Activated CD4-positive, alpha-beta memory T cell treated with anti-CD3 and anti-CD28 coated beads, Interleukin-2, amount 10 ng/mL, durations not matched to agents 7 days and 5 days (primary cell): ENCODE measurements at regions not wholly inside any gene's neighbourhood (a gene's known extent, or its start where the extent isn't known, plus 50 kb on each side); places are given as distances from the start of the nearest gene placed in this dataset.
"Not testable (repeated sequence)": the region's sequence is repeated elsewhere in the genome, so short reads cannot be mapped to it uniquely, and the experiment has no call there.

Experiments used
- CTCF ChIA-PET: fragments of 350-600 bp; sonication (Branson Sonifier 250); formaldehyde crosslinking; loops from one replicate; lab custom pipeline; 2021; ENCODE audit warnings: antibody characterized with exemption, inconsistent platforms; lab: Charles Lee
- POLR2A ChIA-PET: fragments of 350-600 bp; sonication (Branson Sonifier 250); formaldehyde crosslinking; loops from one replicate; lab custom pipeline; 2021; ENCODE audit warnings: antibody characterized with exemption; lab: Charles Lee
- DNase-seq: peaks from one replicate; pipeline ENCODE4 v3.0.0-alpha.2; 2020
- H3K27ac Mint-ChIP-seq: one replicate; pipeline ENCODE4 v1.8.0; 2021; ENCODE audit warnings: mild to moderate bottlenecking, mixed read lengths
- H3K27me3 Mint-ChIP-seq: one replicate; pipeline ENCODE4 v1.8.0; 2021; ENCODE audit warnings: mixed read lengths
- H3K36me3 Mint-ChIP-seq: one replicate; pipeline ENCODE4 v1.8.0; 2021; ENCODE audit warnings: low read depth, mixed read lengths
- H3K4me1 Mint-ChIP-seq: one replicate; pipeline ENCODE4 v1.8.0; 2021; ENCODE audit warnings: mixed read lengths
- H3K4me3 Mint-ChIP-seq: one replicate; pipeline ENCODE4 v1.8.0; 2021; ENCODE audit warnings: mild to moderate bottlenecking, mixed read lengths
- H3K9me3 Mint-ChIP-seq: one replicate; pipeline ENCODE4 v1.8.0; 2021; ENCODE audit warnings: mixed read lengths

GRCh38 chr20:56689318-56689717, 60.2 kb downstream of the TFAP2C start:
- Mint-ChIP-seq H3K9me3 (no peaks in the 10 kb centered on the region), H3K4me1 (no peaks in the 10 kb centered on the region), H3K27ac (no peak overlapping the region), H3K4me3 (no peak overlapping the region), H3K27me3 (no peaks in the 10 kb centered on the region), H3K36me3 (no peaks in the 10 kb centered on the region)
- CTCF ChIA-PET, result no interaction called here
- POLR2A ChIA-PET, result no interaction called here
- no peak for DNase-seq

DNA sequence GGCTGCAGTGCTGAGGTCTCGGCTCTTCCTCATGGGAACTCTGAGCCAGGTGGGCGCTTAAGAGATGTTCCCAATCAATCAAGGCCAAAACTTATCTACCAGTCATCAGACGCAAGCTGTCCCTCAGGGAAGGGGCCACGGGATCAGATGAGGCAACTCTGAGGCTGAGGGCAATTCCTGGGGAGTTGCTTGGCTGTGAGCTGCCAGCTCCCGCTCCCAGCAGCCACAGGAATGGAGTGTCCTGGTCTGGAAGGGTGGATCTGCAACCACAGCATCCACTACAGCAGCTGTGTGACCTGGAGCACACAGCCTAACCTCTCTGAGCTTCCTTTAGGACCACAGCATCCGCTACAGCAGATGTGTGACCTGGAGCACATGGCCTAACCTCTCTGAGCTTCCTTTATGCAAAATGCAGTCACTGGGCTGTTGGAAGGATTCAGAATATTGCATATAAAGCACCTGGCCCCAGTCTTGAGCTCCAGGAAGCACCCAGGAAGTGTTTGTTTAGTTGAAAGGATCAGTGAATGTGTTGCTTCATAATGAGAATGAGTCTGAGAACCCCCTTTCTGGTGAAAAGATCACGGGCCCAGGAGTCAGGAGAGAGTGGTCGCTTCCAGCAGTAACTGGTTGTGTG, 60.9 kb downstream of the TFAP2C start:
- H3K9me3 Mint-ChIP-seq, result no peaks in the 10 kb centered on the region
- H3K27ac Mint-ChIP-seq, result no peak overlapping the region
- CTCF ChIA-PET, result no interaction called here
- no peaks in the 10 kb centered on the region for H3K4me1 Mint-ChIP-seq
- no peaks in the 10 kb centered on the region for H3K36me3 Mint-ChIP-seq
- H3K27me3 Mint-ChIP-seq, result no peaks in the 10 kb centered on the region
- no peak overlapping the region for H3K4me3 Mint-ChIP-seq
- no peak for DNase-seq
- POLR2A ChIA-PET, result no interaction called here

GRCh38 chr20:56690531-56691175, 61.5 kb downstream of the TFAP2C start:
- H3K4me3 Mint-ChIP-seq, result no peak overlapping the region
- no peak for DNase-seq
- POLR2A ChIA-PET, result no interaction called here
- H3K36me3 Mint-ChIP-seq, result no peaks in the 10 kb centered on the region
- H3K27ac Mint-ChIP-seq, result no peak overlapping the region
- no peaks in the 10 kb centered on the region for H3K4me1 Mint-ChIP-seq
- H3K9me3 Mint-ChIP-seq, result no peaks in the 10 kb centered on the region
- no peaks in the 10 kb centered on the region for H3K27me3 Mint-ChIP-seq
- CTCF ChIA-PET, result no interaction called here

- no peaks in the 10 kb centered on the region for H3K27me3 Mint-ChIP-seq
- no peaks in the 10 kb centered on the region for H3K36me3 Mint-ChIP-seq
- no peaks in the 10 kb centered on the region for H3K9me3 Mint-ChIP-seq
- no peak overlapping the region for H3K27ac Mint-ChIP-seq
- no peak overlapping the region for H3K4me3 Mint-ChIP-seq
- DNase-seq, result no peak
- POLR2A ChIA-PET, result no interaction called here
- H3K4me1 Mint-ChIP-seq, result no peaks in the 10 kb centered on the region
- CTCF ChIA-PET, result no interaction called here
Observed at GRCh38 chr20:56691325-56691998, 62.4 kb downstream of the TFAP2C start.

DNA sequence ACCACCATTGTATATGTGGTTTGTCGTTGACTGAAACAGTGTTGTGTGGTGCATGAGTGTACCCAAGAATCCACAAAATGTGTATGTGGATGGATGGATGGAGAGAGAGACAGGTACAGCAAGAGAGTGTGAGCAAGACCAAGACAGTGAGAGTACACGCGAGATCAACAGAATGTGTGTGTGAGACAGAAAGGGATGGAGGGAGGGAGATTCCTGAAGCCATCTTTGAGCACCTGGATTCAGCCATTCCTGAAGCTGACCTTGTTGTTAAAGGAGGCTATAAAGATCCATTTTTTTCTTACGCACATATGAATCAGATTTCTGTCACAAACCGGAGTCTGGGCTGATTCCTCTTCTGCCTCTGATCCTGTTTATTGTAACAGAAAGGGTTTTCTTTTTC, 64.1 kb downstream of the TFAP2C start:
- no peaks in the 10 kb centered on the region for H3K27me3 Mint-ChIP-seq
- H3K27ac Mint-ChIP-seq, result no peak overlapping the region
- no peaks in the 10 kb centered on the region for H3K4me1 Mint-ChIP-seq
- ChIA-PET POLR2A (no interaction called here), CTCF (no interaction called here)
- H3K4me3 Mint-ChIP-seq, result no peak overlapping the region
- H3K36me3 Mint-ChIP-seq, result no peaks in the 10 kb centered on the region
- no peak for DNase-seq
- H3K9me3 Mint-ChIP-seq, result no peaks in the 10 kb centered on the region

GRCh38 chr20:56697476-56697875, 68.4 kb downstream of the TFAP2C start:
- H3K27ac Mint-ChIP-seq, result no peak overlapping the region
- H3K4me3 Mint-ChIP-seq, result no peak overlapping the region
- no peaks in the 10 kb centered on the region for H3K4me1 Mint-ChIP-seq
- no peaks in the 10 kb centered on the region for H3K27me3 Mint-ChIP-seq
- no peak for DNase-seq
- H3K36me3 Mint-ChIP-seq, result no peaks in the 10 kb centered on the region
- CTCF ChIA-PET, result no interaction called here
- no peaks in the 10 kb centered on the region for H3K9me3 Mint-ChIP-seq
- POLR2A ChIA-PET, result no interaction called here

- H3K4me3 Mint-ChIP-seq, result no peak overlapping the region
- no peak overlapping the region for H3K27ac Mint-ChIP-seq
- no peaks in the 10 kb centered on the region for H3K4me1 Mint-ChIP-seq
- no peak for DNase-seq
- no peaks in the 10 kb centered on the region for H3K36me3 Mint-ChIP-seq
- POLR2A ChIA-PET, result no interaction called here
- no peaks in the 10 kb centered on the region for H3K27me3 Mint-ChIP-seq
- no peaks in the 10 kb centered on the region for H3K9me3 Mint-ChIP-seq
- CTCF ChIA-PET, result no interaction called here
Observed at GRCh38 chr20:56698297-56698696, 69.2 kb downstream of the TFAP2C start.

- H3K36me3 Mint-ChIP-seq, result no peaks in the 10 kb centered on the region
- H3K27me3 Mint-ChIP-seq, result no peaks in the 10 kb centered on the region
- no peaks in the 10 kb centered on the region for H3K9me3 Mint-ChIP-seq
- POLR2A ChIA-PET, result no interaction called here
- no peak for DNase-seq
- no peak overlapping the region for H3K4me3 Mint-ChIP-seq
- no peak overlapping the region for H3K27ac Mint-ChIP-seq
- CTCF ChIA-PET, result no interaction called here
- no peaks in the 10 kb centered on the region for H3K4me1 Mint-ChIP-seq
Observed at GRCh38 chr20:56698749-56699148, 69.6 kb downstream of the TFAP2C start.

- POLR2A ChIA-PET, result no interaction called here
Observed at GRCh38 chr20:56702931-56703840, 74.1 kb downstream of the TFAP2C start.

DNA sequence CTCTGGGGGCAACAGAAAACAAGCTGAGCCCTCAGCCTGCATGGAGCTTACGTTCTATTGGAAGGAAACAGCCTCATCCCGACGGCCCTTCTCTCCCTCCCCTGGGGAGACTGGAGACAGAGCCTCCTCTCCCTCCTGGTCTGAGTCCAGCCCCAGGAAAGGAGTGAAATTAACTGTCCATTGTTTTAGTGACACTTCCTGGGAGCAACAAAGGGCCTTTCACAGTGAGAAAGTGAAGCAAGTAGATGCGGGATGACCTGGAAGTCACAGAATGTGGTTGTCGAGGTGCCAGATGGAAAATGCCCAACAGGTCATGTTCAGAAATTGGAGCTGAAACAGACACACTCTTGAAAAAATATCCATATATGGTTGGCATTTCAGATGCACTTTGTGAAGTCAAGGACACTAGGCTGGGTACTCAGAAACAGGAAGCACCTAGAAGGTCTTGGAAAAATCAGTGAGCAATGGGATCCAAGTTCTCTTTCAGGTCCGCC, 77.8 kb downstream of the TFAP2C start:
- ChIA-PET CTCF (no interaction called here), POLR2A (no interaction called here)
- no peak overlapping the region for H3K4me3 Mint-ChIP-seq
- no peak for DNase-seq
- no peaks in the 10 kb centered on the region for H3K27me3 Mint-ChIP-seq
- H3K27ac Mint-ChIP-seq, result no peak overlapping the region
- no peaks in the 10 kb centered on the region for H3K9me3 Mint-ChIP-seq
- no peaks in the 10 kb centered on the region for H3K4me1 Mint-ChIP-seq
- H3K36me3 Mint-ChIP-seq, result no peaks in the 10 kb centered on the region

More at GRCh38 chr20:56702931-56703840, 74.1 kb downstream of the TFAP2C start:
- Mint-ChIP-seq H3K27ac (no peak overlapping the region), H3K4me1 (no peaks in the 10 kb centered on the region), H3K9me3 (no peaks in the 10 kb centered on the region), H3K27me3 (no peaks in the 10 kb centered on the region), H3K36me3 (no peaks in the 10 kb centered on the region), H3K4me3 (no peak overlapping the region)
- no peak for DNase-seq
- CTCF ChIA-PET, result no interaction called here

DNA sequence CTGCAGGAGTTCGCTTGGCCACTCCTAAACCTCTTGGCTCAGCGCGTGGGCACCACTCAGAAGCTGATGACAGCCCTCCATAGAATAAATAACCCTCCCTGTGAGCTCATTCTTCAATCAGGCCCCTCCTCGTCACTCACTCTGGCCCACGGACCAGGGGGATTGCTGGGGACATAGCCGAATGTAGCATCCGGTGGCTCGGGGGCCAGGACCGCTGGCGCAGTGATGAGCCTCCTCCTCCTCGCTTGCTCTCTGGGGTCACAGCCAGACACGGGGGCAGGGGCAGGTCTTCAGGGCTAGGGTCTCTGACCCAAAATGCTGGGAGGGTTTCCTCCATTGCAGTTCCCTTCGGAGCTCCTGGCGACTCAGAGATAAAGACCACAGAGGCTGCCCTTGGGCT, 79.9 kb downstream of the TFAP2C start:
- no peak for DNase-seq
- H3K4me1 Mint-ChIP-seq, result no peaks in the 10 kb centered on the region
- H3K36me3 Mint-ChIP-seq, result no peaks in the 10 kb centered on the region
- H3K27ac Mint-ChIP-seq, result no peak overlapping the region
- no peaks in the 10 kb centered on the region for H3K9me3 Mint-ChIP-seq
- H3K4me3 Mint-ChIP-seq, result no peak overlapping the region
- ChIA-PET POLR2A (no interaction called here), CTCF (no interaction called here)
- no peaks in the 10 kb centered on the region for H3K27me3 Mint-ChIP-seq

DNA sequence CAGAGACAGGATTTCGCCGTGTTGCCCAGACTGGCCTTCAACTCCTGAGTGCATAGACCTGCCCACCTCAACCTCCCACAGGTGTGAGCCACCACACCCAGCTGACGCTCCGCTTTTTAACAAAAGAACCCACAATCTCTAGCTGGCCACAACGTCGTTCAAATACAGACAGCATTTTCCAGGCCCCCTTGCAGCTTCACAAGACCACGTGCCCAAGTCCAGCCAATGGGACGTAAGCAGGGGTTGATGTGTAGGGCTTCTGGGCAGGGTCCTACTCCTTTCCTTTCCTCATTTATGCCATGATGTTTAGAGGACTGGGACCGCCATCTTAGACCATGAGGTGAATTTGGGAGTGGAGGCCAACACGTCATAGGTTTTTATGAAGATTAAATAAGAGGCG, 81.0 kb downstream of the TFAP2C start:
- POLR2A ChIA-PET, result no interaction called here
- H3K36me3 Mint-ChIP-seq, result no peaks in the 10 kb centered on the region
- H3K4me1 Mint-ChIP-seq, result no peaks in the 10 kb centered on the region
- H3K27ac Mint-ChIP-seq, result no peak overlapping the region
- H3K27me3 Mint-ChIP-seq, result no peaks in the 10 kb centered on the region
- DNase-seq, result no peak
- H3K9me3 Mint-ChIP-seq, result no peaks in the 10 kb centered on the region
- CTCF ChIA-PET, result no interaction called here
- H3K4me3 Mint-ChIP-seq, result no peak overlapping the region

DNA sequence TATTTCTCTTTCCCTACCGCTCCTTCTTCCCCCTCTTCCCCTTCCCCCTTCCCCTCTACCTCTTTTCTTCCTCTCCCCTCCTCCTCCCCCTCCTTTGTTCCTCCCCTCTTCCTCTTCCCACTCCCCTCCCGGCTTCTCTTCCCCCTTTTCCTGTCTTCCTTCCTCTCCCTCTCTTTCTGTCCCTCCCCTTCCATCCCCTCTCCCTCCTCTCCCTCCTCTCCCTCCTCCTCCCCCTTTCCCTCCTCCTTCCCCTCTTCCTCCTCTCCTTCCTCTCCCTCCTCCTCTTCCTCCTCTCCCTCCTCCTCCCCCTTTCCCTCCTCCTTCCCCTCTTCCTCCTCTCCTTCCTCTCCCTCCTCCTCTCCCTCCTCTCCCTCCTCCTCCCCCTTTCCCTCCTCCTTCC, 81.5 kb downstream of the TFAP2C start:
- H3K4me3 Mint-ChIP-seq, H3K4me1 Mint-ChIP-seq, POLR2A ChIA-PET, H3K9me3 Mint-ChIP-seq, H3K27ac Mint-ChIP-seq, DNase-seq, H3K36me3 Mint-ChIP-seq, H3K27me3 Mint-ChIP-seq, CTCF ChIA-PET: not testable (repeated sequence)
